ENCODE measurements at regions not wholly inside any gene's neighbourhood (a gene's known extent, or its start where the extent isn't known, plus 50 kb on each side); places are given as distances from the start of the nearest gene placed in this dataset.

- H3K27ac ChIP-seq (ENCODE audit: low read length), result no peak overlapping the region
- no peaks in the 10 kb centered on the region for H3K9me3 ChIP-seq (ENCODE audit: control insufficient read depth, low read depth, low read length)
- no peak for DNase-seq
- no peaks in the 10 kb centered on the region for H3K36me3 ChIP-seq (ENCODE audit: control insufficient read depth, insufficient read depth, low read length)
- WGBS (ENCODE audit: insufficient coverage, low lambda C conversion rate), result 100% methylated on average over 2 of the region's 5 CpGs
- H3K27me3 ChIP-seq (ENCODE audit: control insufficient read depth, insufficient read depth, low read length), result no peaks in the 10 kb centered on the region
- no peaks in the 10 kb centered on the region for H3K4me1 ChIP-seq (ENCODE audit: control insufficient read depth, insufficient read depth, low read length)
- H3K4me3 ChIP-seq (ENCODE audit: low read length), result no peak overlapping the region
These were observed 263.9 kb downstream of the HIVEP2 start for GRCh38 chr6:142681099-142681498.

GRCh38 chr6:142682985-142683384, 262.0 kb downstream of the HIVEP2 start:
- Histone ChIP-seq H3K9me3 (ENCODE audit: control insufficient read depth, low read depth, low read length) (no peaks in the 10 kb centered on the region), H3K27ac (ENCODE audit: low read length) (no peak overlapping the region), H3K36me3 (ENCODE audit: control insufficient read depth, insufficient read depth, low read length) (no peaks in the 10 kb centered on the region), H3K27me3 (ENCODE audit: control insufficient read depth, insufficient read depth, low read length) (no peaks in the 10 kb centered on the region), H3K4me3 (ENCODE audit: low read length) (no peak overlapping the region), H3K4me1 (ENCODE audit: control insufficient read depth, insufficient read depth, low read length) (no peaks in the 10 kb centered on the region)
- no CpG with 5 or more reads among the region's 2 CpGs for WGBS (ENCODE audit: insufficient coverage, low lambda C conversion rate)
- no peak for DNase-seq

- Histone ChIP-seq H3K4me3 (ENCODE audit: low read length) (no peak overlapping the region), H3K36me3 (ENCODE audit: control insufficient read depth, insufficient read depth, low read length) (no peaks in the 10 kb centered on the region), H3K27ac (ENCODE audit: low read length) (no peak overlapping the region), H3K9me3 (ENCODE audit: control insufficient read depth, low read depth, low read length) (no peaks in the 10 kb centered on the region), H3K27me3 (ENCODE audit: control insufficient read depth, insufficient read depth, low read length) (no peaks in the 10 kb centered on the region), H3K4me1 (ENCODE audit: control insufficient read depth, insufficient read depth, low read length) (no peaks in the 10 kb centered on the region)
- WGBS (ENCODE audit: insufficient coverage, low lambda C conversion rate), result 100% methylated on average over 2 of the region's 6 CpGs
- DNase-seq, result no peak
These were observed 261.2 kb downstream of the HIVEP2 start for GRCh38 chr6:142683714-142684141.

GRCh38 chr6:142684371-142684770, 260.6 kb downstream of the HIVEP2 start:
- H3K36me3 ChIP-seq (ENCODE audit: control insufficient read depth, insufficient read depth, low read length), result no peaks in the 10 kb centered on the region
- H3K4me1 ChIP-seq (ENCODE audit: control insufficient read depth, insufficient read depth, low read length), result no peaks in the 10 kb centered on the region
- WGBS (ENCODE audit: insufficient coverage, low lambda C conversion rate), result no CpG with 5 or more reads among the region's 1 CpG
- no peaks in the 10 kb centered on the region for H3K9me3 ChIP-seq (ENCODE audit: control insufficient read depth, low read depth, low read length)
- no peaks in the 10 kb centered on the region for H3K27me3 ChIP-seq (ENCODE audit: control insufficient read depth, insufficient read depth, low read length)
- DNase-seq, result no peak
- H3K4me3 ChIP-seq (ENCODE audit: low read length), result no peak overlapping the region
- H3K27ac ChIP-seq (ENCODE audit: low read length), result no peak overlapping the region

GRCh38 chr6:142685852-142686506, 259.0 kb downstream of the HIVEP2 start:
- no peaks in the 10 kb centered on the region for H3K27me3 ChIP-seq (ENCODE audit: control insufficient read depth, insufficient read depth, low read length)
- no peak for DNase-seq
- H3K4me1 ChIP-seq (ENCODE audit: control insufficient read depth, insufficient read depth, low read length), result no peaks in the 10 kb centered on the region

GRCh38 chr6:142686507-142686887, 258.5 kb downstream of the HIVEP2 start:
- Histone ChIP-seq H3K9me3 (ENCODE audit: control insufficient read depth, low read depth, low read length) (no peaks in the 10 kb centered on the region), H3K27me3 (ENCODE audit: control insufficient read depth, insufficient read depth, low read length) (no peaks in the 10 kb centered on the region), H3K36me3 (ENCODE audit: control insufficient read depth, insufficient read depth, low read length) (no peaks in the 10 kb centered on the region), H3K27ac (ENCODE audit: low read length) (no peak overlapping the region), H3K4me1 (ENCODE audit: control insufficient read depth, insufficient read depth, low read length) (no peaks in the 10 kb centered on the region), H3K4me3 (ENCODE audit: low read length) (no peak overlapping the region)
- WGBS (ENCODE audit: insufficient coverage, low lambda C conversion rate), result 90% methylated on average over 1 of the region's 2 CpGs
- no peak for DNase-seq

More at GRCh38 chr6:142685852-142686506, 259.0 kb downstream of the HIVEP2 start:
- no peak overlapping the region for H3K4me3 ChIP-seq (ENCODE audit: low read length)
- no peak overlapping the region for H3K27ac ChIP-seq (ENCODE audit: low read length)
- 100% methylated on average over 2 of the region's 4 CpGs for WGBS (ENCODE audit: insufficient coverage, low lambda C conversion rate)
- H3K36me3 ChIP-seq (ENCODE audit: control insufficient read depth, insufficient read depth, low read length), result no peaks in the 10 kb centered on the region
- no peaks in the 10 kb centered on the region for H3K9me3 ChIP-seq (ENCODE audit: control insufficient read depth, low read depth, low read length)

- H3K4me3 ChIP-seq (ENCODE audit: low read length), result no peak overlapping the region
- H3K27me3 ChIP-seq (ENCODE audit: control insufficient read depth, insufficient read depth, low read length), result no peaks in the 10 kb centered on the region
- peak; percentile 41 to 49 for DNase-seq
- no peaks in the 10 kb centered on the region for H3K9me3 ChIP-seq (ENCODE audit: control insufficient read depth, low read depth, low read length)
- WGBS (ENCODE audit: insufficient coverage, low lambda C conversion rate), result no CpG with 5 or more reads among the region's 11 CpGs
- peaks cover 6% of the 10 kb centered on the region for H3K4me1 ChIP-seq (ENCODE audit: control insufficient read depth, insufficient read depth, low read length)
- H3K36me3 ChIP-seq (ENCODE audit: control insufficient read depth, insufficient read depth, low read length), result no peaks in the 10 kb centered on the region
- H3K27ac ChIP-seq (ENCODE audit: low read length), result no peak overlapping the region
These were observed 252.0 kb downstream of the HIVEP2 start for GRCh38 chr6:142692942-142693341.

GRCh38 chr6:142693441-142693840, 251.5 kb downstream of the HIVEP2 start:
- peaks cover 6% of the 10 kb centered on the region for H3K4me1 ChIP-seq (ENCODE audit: control insufficient read depth, insufficient read depth, low read length)
- H3K4me3 ChIP-seq (ENCODE audit: low read length), result no peak overlapping the region
- no peaks in the 10 kb centered on the region for H3K36me3 ChIP-seq (ENCODE audit: control insufficient read depth, insufficient read depth, low read length)
- H3K27me3 ChIP-seq (ENCODE audit: control insufficient read depth, insufficient read depth, low read length), result no peaks in the 10 kb centered on the region
- DNase-seq, result peak in 1 of 2 donors; percentile 40
- H3K27ac ChIP-seq (ENCODE audit: low read length), result no peak overlapping the region
- H3K9me3 ChIP-seq (ENCODE audit: control insufficient read depth, low read depth, low read length), result no peaks in the 10 kb centered on the region
- 83% methylated on average over 1 of the region's 4 CpGs for WGBS (ENCODE audit: insufficient coverage, low lambda C conversion rate)

- no peak for DNase-seq
These were observed 250.9 kb downstream of the HIVEP2 start for GRCh38 chr6:142694054-142694453.

GRCh38 chr6:142695016-142695415, 250.0 kb downstream of the HIVEP2 start:
- Histone ChIP-seq H3K4me1 (ENCODE audit: control insufficient read depth, insufficient read depth, low read length) (peaks cover 6% of the 10 kb centered on the region), H3K27ac (ENCODE audit: low read length) (no peak overlapping the region), H3K27me3 (ENCODE audit: control insufficient read depth, insufficient read depth, low read length) (no peaks in the 10 kb centered on the region), H3K36me3 (ENCODE audit: control insufficient read depth, insufficient read depth, low read length) (no peaks in the 10 kb centered on the region), H3K4me3 (ENCODE audit: low read length) (no peak overlapping the region), H3K9me3 (ENCODE audit: control insufficient read depth, low read depth, low read length) (no peaks in the 10 kb centered on the region)
- no CpG with 5 or more reads among the region's 3 CpGs for WGBS (ENCODE audit: insufficient coverage, low lambda C conversion rate)
- peak in 1 of 2 donors; percentile 15 for DNase-seq

More at GRCh38 chr6:142694054-142694453, 250.9 kb downstream of the HIVEP2 start:
- Histone ChIP-seq H3K4me1 (ENCODE audit: control insufficient read depth, insufficient read depth, low read length) (peaks cover 6% of the 10 kb centered on the region), H3K36me3 (ENCODE audit: control insufficient read depth, insufficient read depth, low read length) (no peaks in the 10 kb centered on the region), H3K9me3 (ENCODE audit: control insufficient read depth, low read depth, low read length) (no peaks in the 10 kb centered on the region), H3K4me3 (ENCODE audit: low read length) (no peak overlapping the region), H3K27me3 (ENCODE audit: control insufficient read depth, insufficient read depth, low read length) (no peaks in the 10 kb centered on the region), H3K27ac (ENCODE audit: low read length) (no peak overlapping the region)
- WGBS (ENCODE audit: insufficient coverage, low lambda C conversion rate), result 93% methylated on average over 2 of the region's 2 CpGs
